ENCODE measurements at regions not wholly inside any gene's neighbourhood (a gene's known extent, or its start where the extent isn't known, plus 50 kb on each side); places are given as distances from the start of the nearest gene placed in this dataset.
"Not testable (repeated sequence)": the region's sequence is repeated elsewhere in the genome, so short reads cannot be mapped to it uniquely, and the experiment has no call there.

- no peak for DNase-seq (ENCODE audit: low spot score)
Observed at GRCh38 chr1:81209461-81209860, 591.3 kb upstream of the ADGRL2 start.

- no peak for DNase-seq (ENCODE audit: low spot score)
Observed at GRCh38 chr1:81208441-81208840, 592.3 kb upstream of the ADGRL2 start.

GRCh38 chr1:81205956-81206355, 594.8 kb upstream of the ADGRL2 start:
- DNase-seq (ENCODE audit: low spot score) = no peak

DNA sequence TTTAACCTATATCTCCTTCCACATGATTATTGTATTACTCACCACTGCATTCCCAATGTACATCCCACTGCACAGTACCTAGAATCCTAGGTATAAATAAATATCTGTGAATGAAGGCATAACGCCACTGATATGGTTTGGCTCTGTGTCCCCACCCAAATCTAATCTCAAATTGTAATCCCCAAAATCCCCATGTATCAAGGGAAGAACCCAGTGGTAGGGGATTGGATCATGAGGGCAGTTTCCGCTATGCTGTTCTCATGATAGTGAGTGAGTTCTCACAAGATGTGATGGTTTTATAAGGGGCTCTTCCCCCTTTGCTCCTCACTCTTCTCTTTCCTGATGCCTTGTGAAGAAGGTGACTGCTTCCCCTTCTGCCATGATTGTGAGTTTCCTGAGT, 599.0 kb upstream of the ADGRL2 start:
- no peak for DNase-seq (ENCODE audit: low spot score)

DNA sequence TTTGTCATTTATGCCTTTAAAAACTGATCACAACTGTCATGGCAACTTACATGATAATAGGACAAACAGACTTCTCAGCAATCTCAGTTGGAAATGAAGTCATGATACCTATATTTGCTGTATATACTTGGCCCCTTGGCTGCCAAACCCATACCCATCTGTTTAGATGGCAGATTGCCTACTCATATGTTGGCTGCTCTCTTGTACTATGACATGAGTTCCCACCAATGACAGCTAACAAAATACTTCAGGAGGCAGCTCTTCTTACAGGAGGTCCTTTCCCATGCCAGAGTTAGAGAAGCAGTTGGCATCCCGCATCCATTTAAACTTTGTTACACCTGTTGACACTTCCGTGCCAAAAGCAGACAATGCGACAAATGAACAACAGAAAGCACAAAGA, 603.1 kb upstream of the ADGRL2 start:
- no peak for DNase-seq (ENCODE audit: low spot score)

GRCh38 chr1:81192647-81193642, 607.8 kb upstream of the ADGRL2 start:
- DNase-seq (ENCODE audit: low spot score) = no peak

DNA sequence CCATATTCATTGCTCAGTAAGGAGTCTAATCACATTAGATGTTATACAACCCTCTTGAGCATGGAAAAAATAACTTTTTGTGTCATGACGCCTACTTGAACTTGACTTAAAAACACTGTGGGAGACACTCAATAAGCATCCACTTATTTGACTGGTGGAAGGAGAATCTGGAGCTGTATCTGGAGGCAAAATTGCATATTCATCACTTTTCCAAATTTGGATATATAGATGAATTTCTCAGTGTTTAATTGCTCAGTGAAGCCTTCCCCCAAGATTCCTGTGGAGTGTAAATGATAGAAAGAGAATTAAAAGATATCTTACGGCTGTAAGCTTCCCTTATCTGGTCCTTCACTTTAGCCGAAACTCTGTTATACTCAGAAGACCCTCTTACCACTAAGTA, 610.7 kb upstream of the ADGRL2 start:
- no peak for DNase-seq (ENCODE audit: low spot score)

DNA sequence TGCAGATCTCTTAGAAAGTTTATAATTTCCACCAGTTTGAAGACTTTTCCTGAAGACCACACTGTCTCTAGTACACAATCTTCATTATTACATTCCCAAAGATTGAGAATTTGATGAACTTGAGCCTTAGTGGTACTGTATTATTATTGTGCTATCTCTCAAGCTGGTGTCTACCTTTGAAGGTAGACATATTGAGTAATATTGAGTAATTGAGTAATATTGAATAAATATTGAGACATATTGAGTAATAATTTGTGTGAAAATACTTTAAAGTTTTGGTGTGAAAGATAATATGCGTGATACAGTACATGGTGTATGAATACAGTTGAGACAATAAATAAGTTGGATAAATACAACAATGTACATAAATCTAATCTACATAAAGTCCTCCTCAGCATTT, 613.1 kb upstream of the ADGRL2 start:
- no peak for DNase-seq (ENCODE audit: low spot score)

GRCh38 chr1:81186261-81186660, 614.5 kb upstream of the ADGRL2 start:
- DNase-seq (ENCODE audit: low spot score) = no peak

DNA sequence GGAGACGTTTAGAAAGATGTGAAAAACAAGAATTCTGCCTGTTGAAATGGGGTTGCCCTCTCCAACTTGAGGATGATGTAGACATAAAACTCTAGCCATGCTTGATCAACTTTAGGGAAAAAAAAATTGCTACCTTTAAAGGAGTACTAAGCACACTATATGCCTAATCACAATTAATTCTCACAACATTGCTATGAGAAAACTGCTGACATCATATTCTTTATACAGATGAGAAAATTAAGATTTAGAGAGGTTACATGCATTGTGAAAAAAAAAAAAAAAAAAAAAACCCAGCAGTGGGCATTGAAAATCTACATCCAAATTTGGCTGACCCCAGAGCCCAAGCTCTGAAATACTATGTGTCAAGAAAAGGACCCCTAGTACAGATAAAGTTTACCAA, 617.2 kb upstream of the ADGRL2 start:
- no peak for DNase-seq (ENCODE audit: low spot score)

GRCh38 chr1:81183051-81183450, 617.7 kb upstream of the ADGRL2 start:
- DNase-seq (ENCODE audit: low spot score) = no peak

GRCh38 chr1:81179242-81179641, 621.5 kb upstream of the ADGRL2 start:
- DNase-seq (ENCODE audit: low spot score) = peak; percentile 30

GRCh38 chr1:81178431-81179093, 622.2 kb upstream of the ADGRL2 start:
- DNase-seq (ENCODE audit: low spot score) = not testable (repeated sequence)

DNA sequence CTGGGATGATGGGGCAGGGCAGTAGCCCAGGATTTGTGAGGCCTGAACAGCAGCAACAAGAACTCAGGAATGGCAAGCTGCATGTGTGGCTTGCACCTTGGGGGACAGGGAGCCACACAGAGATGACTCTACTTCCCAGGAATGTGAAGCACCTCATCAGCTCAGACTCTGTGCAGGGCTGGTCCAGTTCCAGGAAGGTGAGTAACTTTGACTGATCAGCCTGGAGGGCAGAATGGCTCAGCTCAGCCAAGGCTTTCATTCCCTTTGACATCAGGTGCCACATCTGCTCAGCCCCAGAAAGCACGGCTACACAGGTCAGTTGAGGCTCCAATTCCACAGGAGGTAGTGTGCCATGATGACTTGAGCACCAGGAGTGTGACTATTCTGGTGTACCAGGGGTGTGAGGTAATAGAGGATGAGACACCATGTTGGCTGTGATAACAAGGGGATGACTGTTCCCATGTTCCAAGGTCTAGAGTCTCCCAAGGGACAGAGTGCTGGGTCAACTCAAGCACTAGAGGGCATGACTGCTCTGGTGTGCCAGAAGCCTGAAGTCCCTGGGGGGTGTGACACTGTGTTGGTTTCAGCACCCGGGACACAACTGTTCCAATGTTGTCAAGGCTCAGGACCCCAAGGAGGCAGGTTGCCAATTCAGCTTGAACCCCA, 625.8 kb upstream of the ADGRL2 start:
- DNase-seq (ENCODE audit: low spot score) = peak; percentile 14

DNA sequence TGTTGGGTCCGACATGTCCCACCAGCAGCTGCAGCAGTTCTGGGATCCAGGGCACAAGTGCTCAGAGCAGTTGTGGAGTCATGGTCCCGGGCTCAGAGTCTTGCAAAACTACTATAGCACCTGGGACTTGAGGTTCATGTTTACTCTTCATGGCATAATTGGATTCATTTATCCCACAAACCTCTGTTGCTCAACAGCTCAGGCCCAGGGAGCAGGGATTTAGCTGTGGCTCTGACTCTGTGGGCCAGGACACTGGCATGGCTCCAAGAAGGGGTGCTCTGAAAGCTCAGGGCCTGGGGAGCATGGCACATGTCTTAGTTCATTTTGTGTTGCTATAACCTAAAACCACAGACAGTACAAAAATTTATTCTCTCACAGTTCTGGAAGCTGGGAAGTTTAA, 626.7 kb upstream of the ADGRL2 start:
- peak; percentile 9 for DNase-seq (ENCODE audit: low spot score)

- no peak for DNase-seq (ENCODE audit: low spot score)
Observed at GRCh38 chr1:81172483-81172882, 628.3 kb upstream of the ADGRL2 start.

DNA sequence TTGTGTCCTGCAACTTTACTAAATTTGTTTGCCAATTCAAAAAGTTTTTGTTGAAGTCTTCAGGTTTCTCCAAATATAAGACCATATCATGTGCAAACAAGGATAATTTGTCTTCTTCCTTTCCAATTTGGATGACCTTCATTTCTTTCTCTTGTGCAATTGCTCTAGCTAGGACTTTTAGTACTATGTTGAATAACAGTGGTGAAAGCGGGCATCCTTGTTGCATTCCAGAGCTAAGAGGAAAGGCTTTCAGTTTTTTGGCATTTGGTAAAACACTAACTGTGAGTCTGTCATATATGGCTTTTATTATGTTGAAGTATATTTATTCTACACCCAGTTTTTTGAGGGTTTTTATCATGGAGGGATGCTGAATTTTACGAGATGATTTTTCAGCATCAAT, 630.0 kb upstream of the ADGRL2 start:
- no peak for DNase-seq (ENCODE audit: low spot score)

DNA sequence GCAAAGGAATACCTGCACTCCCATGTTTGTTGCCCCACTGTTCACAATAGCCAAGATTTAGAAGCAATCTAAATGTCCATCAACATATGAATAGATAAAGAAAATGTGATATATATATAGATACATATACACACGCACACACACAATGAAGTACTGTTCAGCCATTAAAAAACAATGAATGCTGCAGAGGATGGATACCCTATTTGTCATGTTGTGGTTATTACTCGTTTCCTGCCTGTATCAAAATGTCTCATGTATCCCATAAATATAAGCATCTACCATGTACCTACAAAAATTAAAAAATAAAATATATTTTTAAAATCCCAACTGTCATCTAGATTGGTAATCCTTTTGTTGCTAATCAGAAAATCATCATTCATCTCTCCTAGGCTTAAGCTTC, 634.8 kb upstream of the ADGRL2 start:
- no peak for DNase-seq (ENCODE audit: low spot score)

DNA sequence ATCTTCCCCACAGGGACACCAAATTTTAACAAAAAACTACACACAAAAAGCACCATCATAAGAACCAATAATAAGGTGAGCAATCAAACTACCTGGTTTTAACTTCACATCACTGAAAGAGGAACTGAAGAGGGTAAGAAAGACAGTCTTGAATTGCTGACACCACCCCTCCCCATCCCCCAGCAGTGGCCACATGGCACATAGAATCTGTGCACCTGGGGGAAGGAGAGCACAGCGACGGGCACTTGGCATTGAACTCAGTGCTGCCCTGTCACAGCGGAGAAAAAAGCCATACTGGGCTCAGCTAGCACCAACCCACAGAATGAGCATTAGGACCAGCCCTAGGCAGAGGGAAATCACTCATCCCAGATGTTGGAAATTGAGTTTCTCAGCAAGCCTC, 640.0 kb upstream of the ADGRL2 start:
- DNase-seq (ENCODE audit: low spot score) = no peak

DNA sequence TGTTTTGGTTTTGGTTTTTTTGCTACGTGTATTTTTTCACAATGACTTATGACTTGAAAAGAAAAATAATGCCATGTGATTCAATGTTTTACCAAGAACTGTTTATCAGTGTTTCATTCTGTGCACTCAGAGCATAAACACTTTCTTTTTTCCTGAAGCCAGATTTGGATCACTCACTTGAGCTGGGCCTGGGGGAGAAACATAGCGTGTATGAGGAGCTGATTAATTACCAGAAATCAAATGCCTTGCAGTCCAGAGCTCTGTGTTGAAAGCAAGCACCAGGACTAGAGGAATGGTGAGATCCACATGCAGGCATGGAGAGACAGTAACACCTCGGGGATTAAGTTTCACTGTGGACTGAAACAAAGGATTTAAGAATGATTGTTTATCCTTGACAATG, 642.1 kb upstream of the ADGRL2 start:
- DNase-seq (ENCODE audit: low spot score) = no peak

GRCh38 chr1:81157686-81158085, 643.0 kb upstream of the ADGRL2 start:
- no peak for DNase-seq (ENCODE audit: low spot score)

DNA sequence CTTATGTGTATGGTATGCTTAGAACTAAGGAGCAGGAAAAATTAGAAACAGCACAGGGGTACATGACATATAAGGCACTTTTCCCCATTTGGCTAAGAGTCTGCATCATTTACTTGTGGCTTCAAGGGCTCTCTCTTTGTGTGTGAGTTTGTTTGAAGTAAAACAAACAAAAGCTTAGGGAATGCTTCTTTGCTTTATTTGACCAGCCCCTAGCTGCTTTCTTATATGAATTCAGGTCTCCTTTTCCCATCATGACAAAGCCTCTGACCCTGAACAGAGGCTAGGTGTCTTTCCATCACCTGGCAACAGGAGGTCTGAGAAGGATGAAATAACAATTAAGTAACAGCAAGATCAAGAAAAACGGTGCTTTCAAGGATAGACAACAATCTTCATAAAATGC, 643.8 kb upstream of the ADGRL2 start:
- no peak for DNase-seq (ENCODE audit: low spot score)

DNA sequence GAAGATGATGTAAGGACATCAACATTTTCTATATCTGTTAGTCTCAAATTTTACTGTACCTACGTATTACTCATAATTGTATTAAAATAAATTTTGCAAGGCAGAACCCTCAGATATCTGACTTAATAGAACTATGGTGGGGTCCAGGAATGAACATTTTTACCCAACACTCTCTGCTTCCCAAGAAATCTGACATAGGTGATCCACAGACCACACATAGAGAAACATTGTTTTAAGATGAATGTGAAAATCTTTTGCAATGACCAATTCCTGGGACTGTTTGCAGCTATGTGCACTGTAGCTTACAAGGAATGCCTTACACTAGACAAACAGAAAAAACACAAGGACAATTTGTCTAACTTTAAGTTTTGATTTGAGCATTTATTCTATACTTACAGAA, 645.6 kb upstream of the ADGRL2 start:
- no peak for DNase-seq (ENCODE audit: low spot score)

Data from HuH-7 (cell line).